Femur (tissue), 1 donor: ENCODE measurements at regions not wholly inside any gene's neighbourhood (a gene's known extent, or its start where the extent isn't known, plus 50 kb on each side); places are given as distances from the start of the nearest gene placed in this dataset.

Experiments used
- DNase-seq: peaks from one replicate; pipeline ENCODE4 v3.0.0-alpha.2; 2017

- no peak for DNase-seq
These were observed 1009.1 kb upstream of the FLRT2 start for GRCh38 chr14:84520711-84521338.

- no peak for DNase-seq
These were observed 1006.2 kb upstream of the FLRT2 start for GRCh38 chr14:84523746-84524145.

- DNase-seq = no peak
These were observed 1002.2 kb upstream of the FLRT2 start for GRCh38 chr14:84527706-84528105.

- DNase-seq = no peak
These were observed 997.9 kb upstream of the FLRT2 start for GRCh38 chr14:84532016-84532415.

GRCh38 chr14:84533181-84533725, 996.7 kb upstream of the FLRT2 start:
- no peak for DNase-seq

- no peak for DNase-seq
These were observed 996.2 kb upstream of the FLRT2 start for GRCh38 chr14:84533791-84534190.

GRCh38 chr14:84535484-84535883, 994.5 kb upstream of the FLRT2 start:
- DNase-seq = no peak

- no peak for DNase-seq
These were observed 994.0 kb upstream of the FLRT2 start for GRCh38 chr14:84535976-84536375.

- DNase-seq = no peak
These were observed 988.9 kb upstream of the FLRT2 start for GRCh38 chr14:84541018-84541417.

GRCh38 chr14:84543859-84544258, 986.1 kb upstream of the FLRT2 start:
- no peak for DNase-seq

- no peak for DNase-seq
These were observed 985.3 kb upstream of the FLRT2 start for GRCh38 chr14:84544486-84545131.

- no peak for DNase-seq
These were observed 983.7 kb upstream of the FLRT2 start for GRCh38 chr14:84546236-84546635.

- no peak for DNase-seq
These were observed 975.8 kb upstream of the FLRT2 start for GRCh38 chr14:84554136-84554535.

GRCh38 chr14:84555493-84555892, 974.5 kb upstream of the FLRT2 start:
- DNase-seq = no peak

GRCh38 chr14:84566109-84566508, 963.8 kb upstream of the FLRT2 start:
- no peak for DNase-seq

GRCh38 chr14:84575681-84576080, 954.3 kb upstream of the FLRT2 start:
- no peak for DNase-seq

- DNase-seq = no peak
These were observed 950.7 kb upstream of the FLRT2 start for GRCh38 chr14:84579292-84579691.

- no peak for DNase-seq
These were observed 948.9 kb upstream of the FLRT2 start for GRCh38 chr14:84581041-84581440.

GRCh38 chr14:84584511-84584910, 945.4 kb upstream of the FLRT2 start:
- DNase-seq = no peak

GRCh38 chr14:84591827-84592445, 938.0 kb upstream of the FLRT2 start:
- no peak for DNase-seq

GRCh38 chr14:84592770-84593169, 937.2 kb upstream of the FLRT2 start:
- no peak for DNase-seq

- DNase-seq = no peak
These were observed 919.9 kb upstream of the FLRT2 start for GRCh38 chr14:84610086-84610485.

GRCh38 chr14:84622357-84622756, 907.6 kb upstream of the FLRT2 start:
- no peak for DNase-seq

- DNase-seq = no peak
These were observed 886.5 kb upstream of the FLRT2 start for GRCh38 chr14:84643446-84643845.
